ENCODE measurements at regions not wholly inside any gene's neighbourhood (a gene's known extent, or its start where the extent isn't known, plus 50 kb on each side); places are given as distances from the start of the nearest gene placed in this dataset.
"Not testable (repeated sequence)": the region's sequence is repeated elsewhere in the genome, so short reads cannot be mapped to it uniquely, and the experiment has no call there.

- H3K27me3 ChIP-seq (ENCODE audit: low read length), result no peaks in the 10 kb centered on the region
- no peak for DNase-seq
- no peaks in the 10 kb centered on the region for H3K4me1 ChIP-seq (ENCODE audit: insufficient read depth, low read length)
- no peak for TF ChIP-seq EZH2phosphoT487 (IDR thresholded peaks at IDR 0.05; ENCODE audit: borderline replicate concordance, low read length)
- TF ChIP-seq EZH2 (IDR thresholded peaks at IDR 0.05; ENCODE audit: low read length, unreplicated experiment), result no peak
- TF ChIP-seq, protein P1, sequence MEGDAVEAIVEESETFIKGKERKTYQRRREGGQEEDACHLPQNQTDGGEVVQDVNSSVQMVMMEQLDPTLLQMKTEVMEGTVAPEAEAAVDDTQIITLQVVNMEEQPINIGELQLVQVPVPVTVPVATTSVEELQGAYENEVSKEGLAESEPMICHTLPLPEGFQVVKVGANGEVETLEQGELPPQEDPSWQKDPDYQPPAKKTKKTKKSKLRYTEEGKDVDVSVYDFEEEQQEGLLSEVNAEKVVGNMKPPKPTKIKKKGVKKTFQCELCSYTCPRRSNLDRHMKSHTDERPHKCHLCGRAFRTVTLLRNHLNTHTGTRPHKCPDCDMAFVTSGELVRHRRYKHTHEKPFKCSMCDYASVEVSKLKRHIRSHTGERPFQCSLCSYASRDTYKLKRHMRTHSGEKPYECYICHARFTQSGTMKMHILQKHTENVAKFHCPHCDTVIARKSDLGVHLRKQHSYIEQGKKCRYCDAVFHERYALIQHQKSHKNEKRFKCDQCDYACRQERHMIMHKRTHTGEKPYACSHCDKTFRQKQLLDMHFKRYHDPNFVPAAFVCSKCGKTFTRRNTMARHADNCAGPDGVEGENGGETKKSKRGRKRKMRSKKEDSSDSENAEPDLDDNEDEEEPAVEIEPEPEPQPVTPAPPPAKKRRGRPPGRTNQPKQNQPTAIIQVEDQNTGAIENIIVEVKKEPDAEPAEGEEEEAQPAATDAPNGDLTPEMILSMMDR (conservative IDR thresholded peaks at IDR 0.05; ENCODE audit: low read depth, low read length), result no peak
- no peaks in the 10 kb centered on the region for H3K79me2 ChIP-seq (ENCODE audit: low read length)
- POLR2A ChIA-PET (ENCODE audit: unreplicated experiment), result no interaction called here
- BruUV-seq (replicated peaks), result no TSS peak
- no peak overlapping the region for H3K27ac ChIP-seq (ENCODE audit: low read length)
- H4K20me1 ChIP-seq (ENCODE audit: low read length), result no peaks in the 10 kb centered on the region
- H2AFZ ChIP-seq (ENCODE audit: low read length), result no peak overlapping the region
- no peak overlapping the region for H3K4me2 ChIP-seq (ENCODE audit: low read length)
- H3K4me3 ChIP-seq (ENCODE audit: low read length), result no peak overlapping the region
- H3K9me2 ChIP-seq (replicated peaks; ENCODE audit: low read length), result no peaks in the 10 kb centered on the region
- no peaks in the 10 kb centered on the region for H3F3A ChIP-seq (ENCODE audit: low read length, unreplicated experiment)
- no peaks in the 10 kb centered on the region for H3K36me3 ChIP-seq (ENCODE audit: low read depth, low read length)
- peaks cover 18% of the 10 kb centered on the region; the same call in 1 of the 2 replicates for H3K9me3 ChIP-seq (ENCODE audit: low read length)
- no peak overlapping the region for H3K9ac ChIP-seq (ENCODE audit: low read length)
- intact Hi-C loops (cut with micrococcal nuclease), result no loop called here
- ATAC-seq, result no peak
- CTCF ChIA-PET, result no interaction called here
Observed at GRCh38 chr3:118527514-118528044, 507.1 kb downstream of the IGSF11 start.

DNA sequence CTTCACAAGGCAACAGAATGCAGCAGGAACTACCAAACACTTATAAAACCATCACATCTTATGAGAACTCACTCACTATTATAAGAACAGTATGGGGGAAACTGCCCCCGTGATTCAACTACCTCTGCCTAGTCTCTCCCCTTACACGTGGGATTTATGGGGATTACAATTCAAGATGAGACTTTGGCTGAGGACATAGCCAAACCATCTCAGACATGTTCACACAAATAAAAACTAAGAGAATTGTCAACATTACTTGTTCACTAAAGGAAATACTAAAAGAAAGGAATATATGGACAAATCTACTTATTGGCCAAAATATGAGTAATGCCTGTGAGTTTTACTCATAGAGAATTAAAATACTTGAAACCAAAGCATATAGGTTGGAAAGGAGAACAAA is 505.1 kb downstream of the IGSF11 start:
- no peak for TF ChIP-seq EZH2 (IDR thresholded peaks at IDR 0.05; ENCODE audit: low read length, unreplicated experiment)
- TF ChIP-seq, protein P1 (conservative IDR thresholded peaks at IDR 0.05; ENCODE audit: low read depth, low read length), result no peak
- TF ChIP-seq EZH2phosphoT487 (IDR thresholded peaks at IDR 0.05; ENCODE audit: borderline replicate concordance, low read length), result no peak
- Histone ChIP-seq H3K79me2 (ENCODE audit: low read length) (no peaks in the 10 kb centered on the region), H2AFZ (ENCODE audit: low read length) (no peak overlapping the region), H3K27me3 (ENCODE audit: low read length) (no peaks in the 10 kb centered on the region), H3K36me3 (ENCODE audit: low read depth, low read length) (no peaks in the 10 kb centered on the region), H3K9me3 (ENCODE audit: low read length) (peaks cover 31% of the 10 kb centered on the region), H3K4me1 (ENCODE audit: insufficient read depth, low read length) (no peaks in the 10 kb centered on the region), H3K9me2 (replicated peaks; ENCODE audit: low read length) (no peaks in the 10 kb centered on the region), H3K27ac (ENCODE audit: low read length) (no peak overlapping the region), H3K4me3 (ENCODE audit: low read length) (no peak overlapping the region), H4K20me1 (ENCODE audit: low read length) (no peaks in the 10 kb centered on the region), H3F3A (ENCODE audit: low read length, unreplicated experiment) (no peaks in the 10 kb centered on the region), H3K9ac (ENCODE audit: low read length) (no peak overlapping the region), H3K4me2 (ENCODE audit: low read length) (no peak overlapping the region)
- ATAC-seq, result no peak
- no peak for DNase-seq
- ChIA-PET POLR2A (ENCODE audit: unreplicated experiment) (no interaction called here), CTCF (no interaction called here)
- BruUV-seq (replicated peaks), result no TSS peak
- intact Hi-C loops (cut with micrococcal nuclease), result no loop called here

GRCh38 chr3:118530350-118530922 is 504.2 kb downstream of the IGSF11 start:
- Histone ChIP-seq H3K9me3 (ENCODE audit: low read length) (peaks cover 34% of the 10 kb centered on the region), H4K20me1 (ENCODE audit: low read length) (no peaks in the 10 kb centered on the region), H3K4me2 (ENCODE audit: low read length) (no peak overlapping the region), H3K4me1 (ENCODE audit: insufficient read depth, low read length) (no peaks in the 10 kb centered on the region), H3K36me3 (ENCODE audit: low read depth, low read length) (no peaks in the 10 kb centered on the region), H3K4me3 (ENCODE audit: low read length) (no peak overlapping the region), H2AFZ (ENCODE audit: low read length) (no peak overlapping the region), H3K9ac (ENCODE audit: low read length) (no peak overlapping the region), H3K27ac (ENCODE audit: low read length) (no peak overlapping the region), H3K9me2 (replicated peaks; ENCODE audit: low read length) (no peaks in the 10 kb centered on the region), H3K27me3 (ENCODE audit: low read length) (no peaks in the 10 kb centered on the region), H3K79me2 (ENCODE audit: low read length) (no peaks in the 10 kb centered on the region), H3F3A (ENCODE audit: low read length, unreplicated experiment) (no peaks in the 10 kb centered on the region)
- no peak for ATAC-seq
- TF ChIP-seq, protein P1 (conservative IDR thresholded peaks at IDR 0.05; ENCODE audit: low read depth, low read length), result no peak
- TF ChIP-seq EZH2 (IDR thresholded peaks at IDR 0.05; ENCODE audit: low read length, unreplicated experiment) (no peak), EZH2phosphoT487 (IDR thresholded peaks at IDR 0.05; ENCODE audit: borderline replicate concordance, low read length) (no peak)
- ChIA-PET POLR2A (ENCODE audit: unreplicated experiment) (no interaction called here), CTCF (no interaction called here)
- intact Hi-C loops (cut with micrococcal nuclease), result no loop called here
- no peak for DNase-seq
- no TSS peak for BruUV-seq (replicated peaks)

DNA sequence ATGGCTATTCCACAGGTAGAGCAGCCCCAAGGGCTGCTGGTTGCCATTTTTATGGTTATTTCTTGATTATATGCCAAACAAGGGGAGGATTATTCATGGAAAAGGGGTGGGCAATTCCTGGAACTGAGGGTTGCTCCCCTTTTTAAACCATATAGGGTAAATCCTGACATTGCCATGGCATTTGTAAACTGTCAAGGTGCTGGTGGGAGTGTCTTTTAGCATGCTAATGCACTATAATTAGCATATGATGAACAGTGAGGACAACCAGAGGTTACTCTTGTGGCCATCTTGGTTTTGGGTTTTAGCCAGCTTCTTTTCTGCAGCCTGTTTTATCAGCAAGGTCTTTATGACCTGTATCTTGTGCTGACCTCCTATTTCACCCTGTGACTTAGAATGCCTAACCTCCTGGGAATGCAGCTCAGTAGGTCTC is 503.7 kb downstream of the IGSF11 start:
- H3K36me3 ChIP-seq (ENCODE audit: low read depth, low read length); DNase-seq; ATAC-seq; H4K20me1 ChIP-seq (ENCODE audit: low read length); BruUV-seq (replicated peaks); intact Hi-C loops (cut with micrococcal nuclease); H3K27ac ChIP-seq (ENCODE audit: low read length); CTCF ChIA-PET; H3F3A ChIP-seq (ENCODE audit: low read length, unreplicated experiment); H3K4me2 ChIP-seq (ENCODE audit: low read length); H3K9ac ChIP-seq (ENCODE audit: low read length); H2AFZ ChIP-seq (ENCODE audit: low read length); H3K4me1 ChIP-seq (ENCODE audit: insufficient read depth, low read length); H3K27me3 ChIP-seq (ENCODE audit: low read length); H3K79me2 ChIP-seq (ENCODE audit: low read length); POLR2A ChIA-PET (ENCODE audit: unreplicated experiment); H3K4me3 ChIP-seq (ENCODE audit: low read length); H3K9me2 ChIP-seq (replicated peaks; ENCODE audit: low read length): not testable (repeated sequence)
- H3K9me3 ChIP-seq (ENCODE audit: low read length), result peaks cover 35% of the 10 kb centered on the region

All from PC-3 (cell line).